Activated CD4-positive, alpha-beta T cell treated with anti-CD3 and anti-CD28 coated beads, Interleukin-2, Interleukin-4, amounts not matched to agents 100 ng/mL and 50 ng/mL, durations not matched to agents 16 hours and 8 hours (primary cell): ENCODE measurements at regions not wholly inside any gene's neighbourhood (a gene's known extent, or its start where the extent isn't known, plus 50 kb on each side); places are given as distances from the start of the nearest gene placed in this dataset.
"Not testable (repeated sequence)": the region's sequence is repeated elsewhere in the genome, so short reads cannot be mapped to it uniquely, and the experiment has no call there.

ENCODE experiments used
- DNase-seq: peaks from one replicate; pipeline ENCODE4 v3.0.0-alpha.2; 2020; ENCODE audit warnings: low spot score

- peak; percentile 20 for DNase-seq
These were observed 77.6 kb upstream of the CHD2 start for GRCh38 chr15:92822216-92823144.

GRCh38 chr15:92825985-92826384 lies 74.1 kb upstream of the CHD2 start:
- DNase-seq: no peak

GRCh38 chr15:92827991-92828390 lies 72.1 kb upstream of the CHD2 start:
- not testable (repeated sequence) for DNase-seq

GRCh38 chr15:92829875-92830274 lies 70.2 kb upstream of the CHD2 start:
- DNase-seq: no peak

GRCh38 chr15:92831336-92831654 lies 68.8 kb upstream of the CHD2 start:
- no peak for DNase-seq

GRCh38 chr15:92831655-92832328 lies 68.3 kb upstream of the CHD2 start:
- DNase-seq: peak; percentile 97

- DNase-seq: no peak
These were observed 67.1 kb upstream of the CHD2 start for GRCh38 chr15:92833106-92833433.

GRCh38 chr15:92833493-92834271 lies 66.4 kb upstream of the CHD2 start:
- no peak for DNase-seq

- peak; percentile 34 for DNase-seq
These were observed 60.4 kb upstream of the CHD2 start for GRCh38 chr15:92839696-92840095.

GRCh38 chr15:92840149-92840548 lies 60.0 kb upstream of the CHD2 start:
- DNase-seq: no peak

- no peak for DNase-seq
These were observed 56.8 kb upstream of the CHD2 start for GRCh38 chr15:92843326-92843725.

- DNase-seq: no peak
These were observed 56.3 kb upstream of the CHD2 start for GRCh38 chr15:92843814-92844213.

GRCh38 chr15:92845126-92845508 lies 55.0 kb upstream of the CHD2 start:
- DNase-seq: peak; percentile 62

GRCh38 chr15:92846741-92847140 lies 53.4 kb upstream of the CHD2 start:
- no peak for DNase-seq

GRCh38 chr15:92847841-92848240 lies 52.3 kb upstream of the CHD2 start:
- no peak for DNase-seq

- DNase-seq: no peak
These were observed 51.7 kb upstream of the CHD2 start for GRCh38 chr15:92848464-92848851.

- no peak for DNase-seq
These were observed 51.1 kb upstream of the CHD2 start for GRCh38 chr15:92848852-92849598.

GRCh38 chr15:92850218-92850617 lies 49.9 kb upstream of the CHD2 start:
- DNase-seq: not testable (repeated sequence)
